NCI-H187 treated with DMSO at 0.1 percent for 48 hours (cell line): ENCODE measurements at regions not wholly inside any gene's neighbourhood (a gene's known extent, or its start where the extent isn't known, plus 50 kb on each side); places are given as distances from the start of the nearest gene placed in this dataset.
"Not testable (repeated sequence)": the region's sequence is repeated elsewhere in the genome, so short reads cannot be mapped to it uniquely, and the experiment has no call there.

ENCODE experiments used
- DNase-seq: peaks from one replicate; lab custom pipeline; 2025; lab: John Stamatoyannopoulos, UW

- no peak for DNase-seq
Measured at GRCh38 chr2:67103157-67103556, 294.0 kb upstream of the ETAA1 start.

GRCh38 chr2:67108231-67108630 is 288.9 kb upstream of the ETAA1 start:
- DNase-seq: no peak

- DNase-seq: no peak
Measured at GRCh38 chr2:67124531-67124930, 272.6 kb upstream of the ETAA1 start.

GRCh38 chr2:67130531-67131256 is 266.4 kb upstream of the ETAA1 start:
- DNase-seq: no peak

- DNase-seq: no peak
Measured at GRCh38 chr2:67131257-67131609, 265.9 kb upstream of the ETAA1 start.

- DNase-seq: not testable (repeated sequence)
Measured at GRCh38 chr2:67132441-67132940, 264.6 kb upstream of the ETAA1 start.

- DNase-seq: no peak
Measured at GRCh38 chr2:67135208-67135607, 261.9 kb upstream of the ETAA1 start.

- no peak for DNase-seq
Measured at GRCh38 chr2:67137699-67138098, 259.4 kb upstream of the ETAA1 start.

- DNase-seq: no peak
Measured at GRCh38 chr2:67142071-67142470, 255.1 kb upstream of the ETAA1 start.

GRCh38 chr2:67142741-67143140 is 254.4 kb upstream of the ETAA1 start:
- no peak for DNase-seq

- DNase-seq: no peak
Measured at GRCh38 chr2:67145851-67146250, 251.3 kb upstream of the ETAA1 start.

GRCh38 chr2:67156796-67157195 is 240.3 kb upstream of the ETAA1 start:
- no peak for DNase-seq

- DNase-seq: no peak
Measured at GRCh38 chr2:67158718-67159117, 238.4 kb upstream of the ETAA1 start.

GRCh38 chr2:67159929-67160328 is 237.2 kb upstream of the ETAA1 start:
- DNase-seq: no peak

GRCh38 chr2:67164771-67165522 is 232.2 kb upstream of the ETAA1 start:
- DNase-seq: no peak

GRCh38 chr2:67165523-67165990 is 231.6 kb upstream of the ETAA1 start:
- no peak for DNase-seq

- DNase-seq: not testable (repeated sequence)
Measured at GRCh38 chr2:67166511-67166910, 230.6 kb upstream of the ETAA1 start.

- no peak for DNase-seq
Measured at GRCh38 chr2:67169417-67170140, 227.6 kb upstream of the ETAA1 start.

GRCh38 chr2:67179526-67179925 is 217.6 kb upstream of the ETAA1 start:
- DNase-seq: no peak

- no peak for DNase-seq
Measured at GRCh38 chr2:67180841-67181240, 216.3 kb upstream of the ETAA1 start.

GRCh38 chr2:67182884-67183283 is 214.2 kb upstream of the ETAA1 start:
- DNase-seq: no peak

GRCh38 chr2:67186326-67186725 is 210.8 kb upstream of the ETAA1 start:
- no peak for DNase-seq

GRCh38 chr2:67186871-67187270 is 210.3 kb upstream of the ETAA1 start:
- DNase-seq: no peak
